AG09319 (cell line): ENCODE measurements at regions not wholly inside any gene's neighbourhood (a gene's known extent, or its start where the extent isn't known, plus 50 kb on each side); places are given as distances from the start of the nearest gene placed in this dataset.

Source experiments
- DNase-seq: peaks from one replicate; pipeline ENCODE4 v3.0.0-alpha.2; 2010; ENCODE audit warnings: low read depth; ENCODE audit errors: extremely low read depth
- TF ChIP-seq, protein P1 (sequence below): IDR thresholded peaks from 2 replicates; pipeline ENCODE4 v1.5.1; 2011; ENCODE audit warnings: low read depth, mild to moderate bottlenecking, inconsistent platforms, low read length, moderate library complexity

DNA sequence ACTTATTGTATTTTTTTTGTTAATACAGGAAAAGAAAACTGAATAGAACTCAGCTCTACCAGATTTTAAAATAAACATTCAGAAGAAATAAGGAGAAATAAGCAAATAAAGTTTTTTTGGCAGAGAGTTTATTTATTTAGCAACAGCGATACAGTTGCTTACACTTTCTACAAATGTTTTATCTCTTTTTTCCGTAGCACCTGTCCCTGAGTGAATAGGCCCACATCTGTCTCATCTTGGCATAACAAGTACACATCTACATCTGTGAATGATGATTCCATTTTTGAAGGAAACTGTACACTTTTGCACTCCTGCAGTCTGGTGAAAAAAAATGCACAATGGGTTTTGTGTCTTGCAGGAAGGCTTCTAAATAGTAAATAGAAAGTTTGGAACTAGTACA, 783.6 kb upstream of the ZEB2 start:
- no peak for DNase-seq
- TF ChIP-seq, protein P1, sequence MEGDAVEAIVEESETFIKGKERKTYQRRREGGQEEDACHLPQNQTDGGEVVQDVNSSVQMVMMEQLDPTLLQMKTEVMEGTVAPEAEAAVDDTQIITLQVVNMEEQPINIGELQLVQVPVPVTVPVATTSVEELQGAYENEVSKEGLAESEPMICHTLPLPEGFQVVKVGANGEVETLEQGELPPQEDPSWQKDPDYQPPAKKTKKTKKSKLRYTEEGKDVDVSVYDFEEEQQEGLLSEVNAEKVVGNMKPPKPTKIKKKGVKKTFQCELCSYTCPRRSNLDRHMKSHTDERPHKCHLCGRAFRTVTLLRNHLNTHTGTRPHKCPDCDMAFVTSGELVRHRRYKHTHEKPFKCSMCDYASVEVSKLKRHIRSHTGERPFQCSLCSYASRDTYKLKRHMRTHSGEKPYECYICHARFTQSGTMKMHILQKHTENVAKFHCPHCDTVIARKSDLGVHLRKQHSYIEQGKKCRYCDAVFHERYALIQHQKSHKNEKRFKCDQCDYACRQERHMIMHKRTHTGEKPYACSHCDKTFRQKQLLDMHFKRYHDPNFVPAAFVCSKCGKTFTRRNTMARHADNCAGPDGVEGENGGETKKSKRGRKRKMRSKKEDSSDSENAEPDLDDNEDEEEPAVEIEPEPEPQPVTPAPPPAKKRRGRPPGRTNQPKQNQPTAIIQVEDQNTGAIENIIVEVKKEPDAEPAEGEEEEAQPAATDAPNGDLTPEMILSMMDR: no peak

DNA sequence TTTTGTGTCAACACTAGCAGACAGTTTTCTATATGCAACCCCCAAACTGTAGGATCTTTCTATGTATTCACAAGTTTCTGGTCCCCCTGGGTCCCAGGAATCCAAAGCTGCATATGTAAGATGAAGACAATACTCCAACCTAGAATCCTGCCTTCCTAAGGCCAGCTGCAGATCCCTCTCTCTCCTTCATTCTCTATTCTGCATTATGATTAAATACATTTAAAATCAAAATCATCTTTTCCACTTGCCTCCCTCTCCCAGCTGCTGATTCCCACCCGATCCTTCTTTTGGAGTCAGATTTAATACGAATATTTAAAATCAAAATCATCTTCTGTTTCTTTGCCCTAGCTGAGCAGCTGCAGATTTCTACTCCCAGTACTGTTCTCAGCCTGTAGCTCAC, 783.0 kb upstream of the ZEB2 start:
- TF ChIP-seq, protein P1: no peak
- DNase-seq: no peak

DNA sequence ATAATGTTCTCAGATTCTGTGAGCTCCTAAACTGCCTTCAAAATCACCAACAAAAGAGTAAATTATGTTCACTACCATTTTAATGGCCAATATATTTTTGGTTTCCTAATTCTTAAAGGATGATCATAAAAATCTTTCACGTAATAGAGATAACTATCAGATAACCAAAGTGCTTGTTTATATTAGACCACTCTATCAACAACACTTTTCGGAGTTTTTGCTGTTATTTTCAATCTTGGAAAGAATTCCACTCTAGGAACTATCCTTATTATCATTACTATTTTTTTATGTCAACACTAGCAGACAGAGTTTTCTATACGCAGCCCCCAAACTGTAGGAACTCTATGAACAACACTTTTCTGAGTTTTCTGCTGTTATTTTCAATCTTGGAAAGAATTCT, 782.5 kb upstream of the ZEB2 start:
- DNase-seq: no peak
- TF ChIP-seq, protein P1: no peak

DNA sequence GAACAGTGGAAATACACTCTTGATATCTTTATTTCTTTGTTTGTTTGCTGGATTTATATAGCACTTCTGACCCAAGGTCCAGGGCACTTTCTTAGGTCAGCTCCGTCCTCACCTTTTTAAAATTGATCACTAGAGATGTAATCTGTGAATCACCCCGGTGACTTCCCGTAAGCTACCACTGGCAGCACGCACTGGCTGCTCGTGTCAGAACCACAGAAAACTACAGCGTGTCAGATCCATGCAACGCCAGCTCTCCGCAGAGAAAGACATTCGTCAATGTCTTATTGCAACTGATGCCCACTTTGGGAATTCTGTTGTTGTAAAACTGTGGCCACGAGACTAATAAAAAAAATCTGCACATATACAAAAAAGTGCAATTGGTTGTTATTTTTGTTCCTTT, 779.4 kb upstream of the ZEB2 start:
- DNase-seq: no peak
- TF ChIP-seq, protein P1: no peak

DNA sequence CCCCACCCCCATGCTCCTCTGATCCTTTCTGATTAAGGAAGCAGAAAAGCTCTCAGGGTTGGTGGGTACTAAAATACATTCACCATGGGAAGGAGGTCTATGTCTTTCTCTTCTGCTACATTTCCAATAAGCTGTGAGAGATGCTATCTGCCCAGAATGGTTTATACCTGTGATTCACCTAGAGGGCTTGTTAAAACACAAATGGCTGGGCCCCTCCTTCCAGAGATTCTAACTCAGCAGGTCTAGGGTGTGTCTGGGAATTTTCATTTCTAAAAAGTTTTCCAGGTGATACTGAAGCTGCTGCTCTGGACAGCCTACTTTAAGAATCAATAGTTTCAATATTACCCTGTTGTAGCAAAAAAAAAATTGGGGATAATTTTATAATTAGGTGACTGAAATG, 772.2 kb upstream of the ZEB2 start:
- TF ChIP-seq, protein P1: no peak
- no peak for DNase-seq

DNA sequence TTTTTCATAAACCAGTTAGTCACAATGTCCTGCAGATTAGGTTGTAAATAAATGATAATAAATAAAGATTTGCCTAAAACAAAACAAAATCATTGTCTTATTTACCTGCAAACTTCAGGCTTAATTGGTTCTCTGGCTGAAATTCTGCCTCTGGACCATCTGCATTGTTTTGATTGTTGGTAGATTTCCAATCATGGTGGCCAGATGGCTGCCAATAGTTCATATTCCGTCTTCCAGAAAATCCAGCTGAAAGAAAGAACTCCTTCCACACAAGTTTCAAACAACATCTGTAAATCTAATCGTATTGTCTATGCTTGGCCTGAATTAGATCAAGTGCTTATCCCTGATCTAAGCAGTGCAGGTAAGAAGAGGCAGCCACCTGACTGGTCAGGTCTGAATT, 771.1 kb upstream of the ZEB2 start:
- no peak for DNase-seq
- TF ChIP-seq, protein P1: no peak

DNA sequence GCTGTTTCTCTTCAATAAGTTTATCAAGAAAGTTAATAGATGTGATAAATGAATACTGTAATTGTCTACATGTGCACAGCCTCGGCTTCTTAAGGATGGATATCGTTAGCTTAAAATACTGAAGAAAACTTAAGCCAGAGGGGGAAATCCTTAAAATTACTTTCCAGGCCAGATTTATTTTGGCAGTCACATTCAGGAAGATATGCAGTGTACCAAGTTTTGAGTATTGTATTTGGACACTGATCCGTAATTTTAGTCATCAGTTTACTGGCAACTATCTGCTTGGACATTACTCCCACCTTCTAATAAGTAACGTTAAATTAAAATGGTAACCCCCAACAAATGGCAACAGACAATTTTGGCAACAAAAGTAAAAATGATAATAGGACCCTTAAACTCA, 770.0 kb upstream of the ZEB2 start:
- TF ChIP-seq, protein P1: no peak
- no peak for DNase-seq
